OCI-LY7 (cell line): ENCODE measurements at regions not wholly inside any gene's neighbourhood (a gene's known extent, or its start where the extent isn't known, plus 50 kb on each side); places are given as distances from the start of the nearest gene placed in this dataset.

Experiments used
- BruUV-seq: library from RNA; stranded (reverse); fragments of 400-500 nt; replicated peaks from 2 replicates; lab custom pipeline; 2021; lab: Mats Ljungman, UMichigan
- CTCF ChIA-PET: fragments of 300-600 bp; sonication (Branson Sonifier 250); formaldehyde crosslinking; loops from one replicate; lab custom pipeline; 2022; ENCODE audit warnings: antibody characterized with exemption; ENCODE audit not compliant: unreplicated experiment; lab: Charles Lee
- POLR2A ChIA-PET: fragments of 300-600 bp; sonication (Branson Sonifier 250); formaldehyde crosslinking; loops from one replicate; lab custom pipeline; 2022; ENCODE audit warnings: antibody characterized with exemption; lab: Charles Lee
- DNase-seq: peaks from one replicate; pipeline ENCODE4 v3.0.0-alpha.2; 2015; ENCODE audit warnings: low spot score
- H2AFZ ChIP-seq: fragments of 200-600 bp; sonication (generic), shearing (Covaris generic); 2 replicates; pipeline ENCODE4 v1.6.1; 2014; ENCODE audit warnings: mild to moderate bottlenecking, antibody characterized with exemption, low read length, moderate library complexity
- H3K27ac ChIP-seq: fragments of 200-600 bp; sonication (generic); 2 replicates; pipeline ENCODE4 v1.5.1; 2014; ENCODE audit warnings: mixed run types, low read depth, mild to moderate bottlenecking, moderate library complexity, low read length, inconsistent platforms; ENCODE audit not compliant: poor library complexity, severe bottlenecking
- H3K36me3 ChIP-seq: fragments of 200-600 bp; sonication (generic); 2 replicates; pipeline ENCODE4 v1.6.1; 2014; ENCODE audit warnings: mild to moderate bottlenecking, antibody characterized with exemption, low read length, moderate library complexity, mixed read lengths; ENCODE audit not compliant: insufficient read depth
- H3K4me1 ChIP-seq: fragments of 200-600 bp; sonication (generic); 2 replicates; pipeline ENCODE4 v1.5.1; 2014; ENCODE audit warnings: mild to moderate bottlenecking, low read length; ENCODE audit not compliant: insufficient read depth, poor library complexity, severe bottlenecking
- H3K4me2 ChIP-seq: fragments of 200-600 bp; sonication (generic); 2 replicates; pipeline ENCODE4 v1.6.1; 2014; ENCODE audit warnings: mild to moderate bottlenecking, low read length
- H3K4me3 ChIP-seq: fragments of 200-600 bp; sonication (generic); 2 replicates; pipeline ENCODE4 v1.5.1; 2014; ENCODE audit warnings: mild to moderate bottlenecking, low read depth, low read length; ENCODE audit not compliant: poor library complexity, severe bottlenecking
- H3K79me2 ChIP-seq: fragments of 200-600 bp; sonication (generic); 2 replicates; pipeline ENCODE4 v1.6.1; 2016; ENCODE audit warnings: low read depth, mild to moderate bottlenecking, low read length, moderate library complexity, mixed read lengths; ENCODE audit not compliant: insufficient read depth
- H3K9me2 ChIP-seq: fragments of 200-600 bp; sonication (generic); 2 replicates; pipeline ENCODE4 v1.6.1; 2016; ENCODE audit warnings: mild to moderate bottlenecking, low read length, mixed read lengths; ENCODE audit not compliant: insufficient read depth
- H3K9me3 ChIP-seq: fragments of 200-600 bp; sonication (generic); 2 replicates; pipeline ENCODE4 v1.6.1; 2014; ENCODE audit warnings: mild to moderate bottlenecking, mixed run types, low read length, mixed read lengths
- H4K20me1 ChIP-seq: fragments of 200-600 bp; sonication (generic); 2 replicates; pipeline ENCODE4 v1.6.1; 2014; ENCODE audit warnings: mild to moderate bottlenecking, antibody characterized with exemption, low read length, moderate library complexity, mixed read lengths; ENCODE audit not compliant: insufficient read depth
- EZH2phosphoT487 ChIP-seq: fragments of 200-600 bp; sonication (generic); IDR thresholded peaks from 2 replicates; pipeline ENCODE4 v1.6.1; 2018; ENCODE audit warnings: low read depth, borderline replicate concordance, mild to moderate bottlenecking, mixed run types, antibody characterized with exemption, low read length, moderate library complexity, mixed read lengths
- intact Hi-C: fragments of 100-400 bp; cut with micrococcal nuclease; formaldehyde crosslinking; loops from one replicate; pipeline ENCODE4 v1.10.0; 2022; ENCODE audit not compliant: unreplicated experiment
- TF ChIP-seq, protein P1 (sequence below): fragments of 200-600 bp; sonication (generic); conservative IDR thresholded peaks from 2 replicates; pipeline ENCODE4 v1.5.1; 2014; ENCODE audit warnings: mild to moderate bottlenecking, antibody characterized with exemption, low read length, moderate library complexity, mixed read lengths

GRCh38 chr13:78138756-78139155 lies 220.1 kb upstream of the EDNRB start:
- H3K27ac ChIP-seq = no peak overlapping the region
- intact Hi-C loops = loop anchor here (10.0 kb wide), 1 partner anchor 1406 kb away; no protein-coding TSS in a partner anchor
- no peaks in the 10 kb centered on the region for H4K20me1 ChIP-seq
- ChIA-PET CTCF (no interaction called here), POLR2A (no interaction called here)
- H3K9me3 ChIP-seq = no peaks in the 10 kb centered on the region
- H3K4me2 ChIP-seq = no peak overlapping the region
- H3K4me1 ChIP-seq = no peaks in the 10 kb centered on the region
- no peaks in the 10 kb centered on the region for H3K36me3 ChIP-seq
- no peak overlapping the region for H2AFZ ChIP-seq
- H3K4me3 ChIP-seq = no peak overlapping the region
- no peak for TF ChIP-seq EZH2phosphoT487
- TF ChIP-seq, protein P1, sequence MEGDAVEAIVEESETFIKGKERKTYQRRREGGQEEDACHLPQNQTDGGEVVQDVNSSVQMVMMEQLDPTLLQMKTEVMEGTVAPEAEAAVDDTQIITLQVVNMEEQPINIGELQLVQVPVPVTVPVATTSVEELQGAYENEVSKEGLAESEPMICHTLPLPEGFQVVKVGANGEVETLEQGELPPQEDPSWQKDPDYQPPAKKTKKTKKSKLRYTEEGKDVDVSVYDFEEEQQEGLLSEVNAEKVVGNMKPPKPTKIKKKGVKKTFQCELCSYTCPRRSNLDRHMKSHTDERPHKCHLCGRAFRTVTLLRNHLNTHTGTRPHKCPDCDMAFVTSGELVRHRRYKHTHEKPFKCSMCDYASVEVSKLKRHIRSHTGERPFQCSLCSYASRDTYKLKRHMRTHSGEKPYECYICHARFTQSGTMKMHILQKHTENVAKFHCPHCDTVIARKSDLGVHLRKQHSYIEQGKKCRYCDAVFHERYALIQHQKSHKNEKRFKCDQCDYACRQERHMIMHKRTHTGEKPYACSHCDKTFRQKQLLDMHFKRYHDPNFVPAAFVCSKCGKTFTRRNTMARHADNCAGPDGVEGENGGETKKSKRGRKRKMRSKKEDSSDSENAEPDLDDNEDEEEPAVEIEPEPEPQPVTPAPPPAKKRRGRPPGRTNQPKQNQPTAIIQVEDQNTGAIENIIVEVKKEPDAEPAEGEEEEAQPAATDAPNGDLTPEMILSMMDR = no peak
- H3K79me2 ChIP-seq = no peaks in the 10 kb centered on the region
- BruUV-seq = no TSS peak
- DNase-seq = no peak
- no peaks in the 10 kb centered on the region for H3K9me2 ChIP-seq

- no peaks in the 10 kb centered on the region for H3K36me3 ChIP-seq
- CTCF ChIA-PET = interaction anchor here (0.9 kb wide), 1 partner anchor 52 kb away, joined by 3 read pairs; no protein-coding TSS in a partner anchor
- no peaks in the 10 kb centered on the region for H3K4me1 ChIP-seq
- H3K27ac ChIP-seq = no peak overlapping the region
- no peaks in the 10 kb centered on the region for H3K9me2 ChIP-seq
- BruUV-seq = no TSS peak
- intact Hi-C loops = loop anchor here (2.0 to 10.0 kb wide), 2 partner anchors 841 to 1407 kb away; no protein-coding TSS in a partner anchor
- POLR2A ChIA-PET = interaction anchor here (0.6 kb wide), 2 partner anchors 376 to 1013 kb away, joined by 6 read pairs; no protein-coding TSS in a partner anchor
- H2AFZ ChIP-seq = peak overlapping the region; percentile 64; the same call in 1 of the 2 replicates
- H4K20me1 ChIP-seq = no peaks in the 10 kb centered on the region
- peak; percentile 51 for DNase-seq
- peak overlapping the region; percentile 53; the same call in 1 of the 2 replicates for H3K4me2 ChIP-seq
- no peaks in the 10 kb centered on the region for H3K9me3 ChIP-seq
- TF ChIP-seq EZH2phosphoT487 = no peak
- TF ChIP-seq, protein P1 = peak; percentile 86
- H3K79me2 ChIP-seq = no peaks in the 10 kb centered on the region
- no peak overlapping the region for H3K4me3 ChIP-seq
Observed at GRCh38 chr13:78137404-78138142, 218.9 kb upstream of the EDNRB start.

DNA sequence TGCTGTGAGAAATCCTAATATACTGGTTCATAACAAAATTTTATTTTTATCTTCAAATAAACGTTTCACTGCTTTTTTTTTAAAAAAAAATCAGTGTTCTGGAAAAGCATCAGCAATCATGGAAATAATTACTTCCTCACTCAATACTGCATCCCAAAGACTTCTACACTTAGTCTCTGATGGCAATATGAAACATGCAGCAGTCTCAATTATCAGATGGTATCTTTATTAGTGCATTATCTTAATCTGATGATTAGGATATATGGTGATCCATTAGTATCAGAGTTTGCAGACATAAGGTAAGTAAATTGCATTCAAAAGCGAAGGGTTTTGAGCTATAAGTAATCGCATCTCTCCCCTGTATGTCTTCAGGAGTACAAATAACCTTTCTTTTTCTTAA lies 218.3 kb upstream of the EDNRB start:
- no peak overlapping the region for H3K27ac ChIP-seq
- H3K4me3 ChIP-seq = no peak overlapping the region
- BruUV-seq = no TSS peak
- H3K9me3 ChIP-seq = no peaks in the 10 kb centered on the region
- H3K79me2 ChIP-seq = no peaks in the 10 kb centered on the region
- no peaks in the 10 kb centered on the region for H3K36me3 ChIP-seq
- H3K4me1 ChIP-seq = no peaks in the 10 kb centered on the region
- H4K20me1 ChIP-seq = no peaks in the 10 kb centered on the region
- ChIA-PET POLR2A (interaction anchor here (0.6 kb wide), 2 partner anchors 376 to 1013 kb away, joined by 6 read pairs; no protein-coding TSS in a partner anchor), CTCF (no interaction called here)
- no peak overlapping the region for H3K4me2 ChIP-seq
- no peak overlapping the region for H2AFZ ChIP-seq
- no peak for DNase-seq
- H3K9me2 ChIP-seq = no peaks in the 10 kb centered on the region
- intact Hi-C loops = loop anchor here (2.0 to 10.0 kb wide), 2 partner anchors 842 to 1408 kb away; no protein-coding TSS in a partner anchor
- TF ChIP-seq, protein P1 = no peak
- TF ChIP-seq EZH2phosphoT487 = no peak
